ENCODE measurements at regions not wholly inside any gene's neighbourhood (a gene's known extent, or its start where the extent isn't known, plus 50 kb on each side); places are given as distances from the start of the nearest gene placed in this dataset.

GRCh38 chr9:121599872-121600585 lies 51.4 kb upstream of the DAB2IP start:
- H3K4me1 ChIP-seq (ENCODE audit: control insufficient read depth in 3 of 3, insufficient read depth in 3 of 3, low read length in 3 of 3), result peaks cover 60 to 71% (median 61%) of the 10 kb centered on the region in 3 donors
- no peaks in the 10 kb centered on the region for H3K27me3 ChIP-seq (ENCODE audit: control insufficient read depth in 3 of 3, insufficient read depth in 3 of 3, low read length in 3 of 3)
- H3K9ac ChIP-seq (ENCODE audit: low read depth in 1 of 3, low read length in 3 of 3), result peak overlapping the region; percentile 72 to 91 (median 90)
- peak overlapping the region; percentile 62 to 77 (median 77) for H3K4me3 ChIP-seq (ENCODE audit: low read length in 3 of 3)
- no peaks in the 10 kb centered on the region for H3K36me3 ChIP-seq (ENCODE audit: control insufficient read depth in 3 of 3, insufficient read depth in 3 of 3, low read length in 3 of 3)
- peaks cover 0 to 3% (median 0%) of the 10 kb centered on the region in 3 donors for H3K9me3 ChIP-seq (ENCODE audit: control insufficient read depth in 3 of 3, low read length in 3 of 3)
- H3K27ac ChIP-seq (ENCODE audit: low read depth, low read length), result peak overlapping the region; percentile 82

- Histone ChIP-seq H3K4me3 (ENCODE audit: low read length in 3 of 3) (no peak overlapping the region), H3K4me1 (ENCODE audit: control insufficient read depth in 3 of 3, insufficient read depth in 3 of 3, low read length in 3 of 3) (peaks cover 68 to 76% (median 70%) of the 10 kb centered on the region in 3 donors), H3K27ac (ENCODE audit: low read depth, low read length) (peak overlapping the region; percentile 82)
Measured at GRCh38 chr9:121601194-121601593, 50.2 kb upstream of the DAB2IP start.

More at GRCh38 chr9:121601194-121601593, 50.2 kb upstream of the DAB2IP start:
- Histone ChIP-seq H3K9me3 (ENCODE audit: control insufficient read depth in 3 of 3, low read length in 3 of 3) (peaks cover 0 to 3% (median 0%) of the 10 kb centered on the region in 3 donors), H3K9ac (ENCODE audit: low read depth in 1 of 3, low read length in 3 of 3) (no peak overlapping the region), H3K27me3 (ENCODE audit: control insufficient read depth in 3 of 3, insufficient read depth in 3 of 3, low read length in 3 of 3) (no peaks in the 10 kb centered on the region), H3K36me3 (ENCODE audit: control insufficient read depth in 3 of 3, insufficient read depth in 3 of 3, low read length in 3 of 3) (no peaks in the 10 kb centered on the region)

Measured in skeletal muscle tissue (tissue), 3 donors.